Medulla oblongata (tissue), 1 donor: ENCODE measurements at regions not wholly inside any gene's neighbourhood (a gene's known extent, or its start where the extent isn't known, plus 50 kb on each side); places are given as distances from the start of the nearest gene placed in this dataset.

Experiments used
- DNase-seq: peaks from one replicate; pipeline ENCODE4 v3.0.0-alpha.2; 2015; ENCODE audit errors: extremely low spot score

- DNase-seq: no peak
Observed at GRCh38 chr16:9411426-9411825, 320.0 kb downstream of the HAPSTR1 start.

- DNase-seq: no peak
Observed at GRCh38 chr16:9412031-9412914, 320.8 kb downstream of the HAPSTR1 start.

GRCh38 chr16:9412915-9413264 is 321.4 kb downstream of the HAPSTR1 start:
- peak; percentile 35 for DNase-seq

GRCh38 chr16:9415545-9415944 is 324.1 kb downstream of the HAPSTR1 start:
- DNase-seq: no peak

- DNase-seq: no peak
Observed at GRCh38 chr16:9417898-9418297, 326.5 kb downstream of the HAPSTR1 start.

GRCh38 chr16:9419161-9419560 is 327.7 kb downstream of the HAPSTR1 start:
- no peak for DNase-seq

- DNase-seq: no peak
Observed at GRCh38 chr16:9422762-9423513, 331.5 kb downstream of the HAPSTR1 start.

GRCh38 chr16:9425236-9425635 is 333.8 kb downstream of the HAPSTR1 start:
- peak; percentile 8 for DNase-seq

- DNase-seq: no peak
Observed at GRCh38 chr16:9428355-9429005, 337.0 kb downstream of the HAPSTR1 start.

- peak; percentile 5 for DNase-seq
Observed at GRCh38 chr16:9429646-9430330, 338.3 kb downstream of the HAPSTR1 start.

- DNase-seq: no peak
Observed at GRCh38 chr16:9434659-9435058, 343.2 kb downstream of the HAPSTR1 start.

GRCh38 chr16:9436175-9436574 is 344.7 kb downstream of the HAPSTR1 start:
- no peak for DNase-seq

- no peak for DNase-seq
Observed at GRCh38 chr16:9437115-9437514, 345.7 kb downstream of the HAPSTR1 start.

GRCh38 chr16:9438991-9439390 is 347.5 kb downstream of the HAPSTR1 start:
- DNase-seq: no peak

GRCh38 chr16:9441012-9441411 is 349.6 kb downstream of the HAPSTR1 start:
- DNase-seq: no peak

GRCh38 chr16:9443864-9444263 is 352.4 kb downstream of the HAPSTR1 start:
- no peak for DNase-seq

GRCh38 chr16:9446471-9447194 is 355.2 kb downstream of the HAPSTR1 start:
- DNase-seq: no peak

GRCh38 chr16:9447195-9447551 is 355.7 kb downstream of the HAPSTR1 start:
- DNase-seq: no peak

GRCh38 chr16:9447699-9448098 is 356.3 kb downstream of the HAPSTR1 start:
- no peak for DNase-seq

GRCh38 chr16:9449597-9449996 is 358.2 kb downstream of the HAPSTR1 start:
- DNase-seq: no peak

- no peak for DNase-seq
Observed at GRCh38 chr16:9457215-9457614, 365.8 kb downstream of the HAPSTR1 start.
